ENCODE measurements at regions not wholly inside any gene's neighbourhood (a gene's known extent, or its start where the extent isn't known, plus 50 kb on each side); places are given as distances from the start of the nearest gene placed in this dataset.

DNA sequence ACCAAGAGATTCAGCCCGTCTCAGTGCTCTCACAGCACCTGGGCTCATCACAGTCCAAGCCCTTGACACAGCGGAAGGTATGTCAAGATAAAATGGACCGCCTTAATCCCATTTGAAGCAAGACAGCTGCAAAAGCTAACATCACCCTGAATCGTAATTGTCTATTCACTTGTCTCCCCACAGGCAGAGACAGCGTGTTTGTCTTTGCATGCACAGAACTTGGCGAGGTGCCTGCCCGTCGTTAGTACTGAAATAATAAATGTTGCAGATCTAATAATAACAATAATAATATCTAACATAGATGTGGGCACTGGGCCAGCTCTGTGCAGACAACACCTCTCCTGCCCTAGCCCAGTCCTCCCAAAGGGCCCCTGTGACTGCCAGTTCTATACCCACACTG lies 271.7 kb downstream of the NPHP4 start:
- intact Hi-C loops (cut with micrococcal nuclease) = no loop called here
- Mint-ChIP-seq H3K27me3 (no peaks in the 10 kb centered on the region), H3K27ac (no peak overlapping the region), H3K9me3 (no peaks in the 10 kb centered on the region), H3K4me1 (ENCODE audit: low read depth) (no peaks in the 10 kb centered on the region), H3K36me3 (ENCODE audit: low read depth) (no peaks in the 10 kb centered on the region), H3K4me3 (no peak overlapping the region)
- ChIA-PET POLR2A (no interaction called here), CTCF (interaction anchor here (0.9 kb wide), 1 partner anchor 25 kb away, joined by 4 read pairs; no protein-coding TSS in a partner anchor)
- ATAC-seq (no peak), DNase-seq (no peak)
- TF ChIP-seq, protein P1, sequence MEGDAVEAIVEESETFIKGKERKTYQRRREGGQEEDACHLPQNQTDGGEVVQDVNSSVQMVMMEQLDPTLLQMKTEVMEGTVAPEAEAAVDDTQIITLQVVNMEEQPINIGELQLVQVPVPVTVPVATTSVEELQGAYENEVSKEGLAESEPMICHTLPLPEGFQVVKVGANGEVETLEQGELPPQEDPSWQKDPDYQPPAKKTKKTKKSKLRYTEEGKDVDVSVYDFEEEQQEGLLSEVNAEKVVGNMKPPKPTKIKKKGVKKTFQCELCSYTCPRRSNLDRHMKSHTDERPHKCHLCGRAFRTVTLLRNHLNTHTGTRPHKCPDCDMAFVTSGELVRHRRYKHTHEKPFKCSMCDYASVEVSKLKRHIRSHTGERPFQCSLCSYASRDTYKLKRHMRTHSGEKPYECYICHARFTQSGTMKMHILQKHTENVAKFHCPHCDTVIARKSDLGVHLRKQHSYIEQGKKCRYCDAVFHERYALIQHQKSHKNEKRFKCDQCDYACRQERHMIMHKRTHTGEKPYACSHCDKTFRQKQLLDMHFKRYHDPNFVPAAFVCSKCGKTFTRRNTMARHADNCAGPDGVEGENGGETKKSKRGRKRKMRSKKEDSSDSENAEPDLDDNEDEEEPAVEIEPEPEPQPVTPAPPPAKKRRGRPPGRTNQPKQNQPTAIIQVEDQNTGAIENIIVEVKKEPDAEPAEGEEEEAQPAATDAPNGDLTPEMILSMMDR (IDR thresholded peaks at IDR 0.05) = no peak

DNA sequence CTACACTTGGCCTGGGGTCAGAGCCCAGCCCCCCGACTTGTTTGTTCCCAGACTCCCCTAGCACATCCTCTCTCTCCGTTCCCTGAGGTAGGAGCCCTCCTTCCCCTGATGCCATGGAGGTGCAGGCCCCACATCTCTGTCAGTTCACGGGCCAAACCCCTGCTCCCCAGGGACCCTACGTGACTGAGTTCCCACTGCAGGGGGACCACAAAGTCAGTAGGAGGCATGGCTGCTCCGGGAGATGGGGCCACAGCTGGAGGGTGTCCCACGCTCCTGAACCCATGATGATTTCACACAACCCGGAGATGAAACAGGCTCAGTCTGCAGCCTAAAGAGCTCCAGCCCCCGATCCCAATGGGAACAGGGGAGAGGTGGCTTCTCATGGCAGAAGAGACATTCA lies 272.2 kb downstream of the NPHP4 start:
- Mint-ChIP-seq H3K36me3 (ENCODE audit: low read depth) (no peaks in the 10 kb centered on the region), H3K4me3 (no peak overlapping the region), H3K4me1 (ENCODE audit: low read depth) (no peaks in the 10 kb centered on the region), H3K27ac (no peak overlapping the region), H3K9me3 (no peaks in the 10 kb centered on the region), H3K27me3 (no peaks in the 10 kb centered on the region)
- ChIA-PET POLR2A (no interaction called here), CTCF (interaction anchor here (0.9 kb wide), 1 partner anchor 26 kb away, joined by 4 read pairs; no protein-coding TSS in a partner anchor)
- no peak for DNase-seq
- no peak for ATAC-seq
- intact Hi-C loops (cut with micrococcal nuclease) = no loop called here
- TF ChIP-seq, protein P1 (IDR thresholded peaks at IDR 0.05) = no peak

DNA sequence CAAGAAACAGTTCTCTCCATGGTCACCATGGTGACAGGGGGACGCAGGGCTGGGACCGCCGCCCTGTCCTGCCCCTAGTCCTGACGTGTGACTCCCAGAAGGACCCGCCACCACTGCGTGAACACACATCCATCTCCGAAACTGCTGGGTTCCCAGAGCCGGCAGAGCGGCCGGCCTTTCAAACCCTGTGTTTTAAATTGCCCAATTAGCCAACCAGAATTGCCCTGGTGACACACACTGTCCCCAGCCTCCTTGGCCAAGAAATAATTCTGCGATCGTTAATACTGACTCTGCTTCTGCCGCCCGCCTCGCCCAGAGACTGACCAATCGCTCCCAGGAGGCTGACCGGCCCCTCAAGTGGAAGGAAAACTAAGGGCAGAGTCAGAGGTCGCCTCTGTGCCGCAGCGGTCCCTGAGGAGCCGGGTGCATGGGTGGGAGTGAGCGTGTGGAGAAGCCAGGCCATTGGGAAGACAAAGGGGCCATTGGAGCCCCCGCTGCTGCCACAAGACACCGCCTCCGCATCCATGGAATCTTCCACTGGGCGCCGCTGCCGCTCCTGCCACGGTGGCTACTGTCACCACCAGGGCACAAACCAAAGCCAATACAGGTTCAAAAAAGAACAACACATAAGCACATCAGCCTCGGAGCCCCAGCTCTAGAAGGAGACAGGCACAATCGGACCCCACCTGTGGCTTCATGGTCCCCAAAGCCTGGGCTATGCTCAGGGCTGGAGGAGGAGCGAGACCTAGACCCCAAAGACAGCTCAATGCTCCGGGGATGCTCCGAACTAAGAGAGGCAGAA lies 273.2 kb downstream of the NPHP4 start:
- no peak overlapping the region for H3K4me3 Mint-ChIP-seq
- no peaks in the 10 kb centered on the region for H3K36me3 Mint-ChIP-seq (ENCODE audit: low read depth)
- H3K27me3 Mint-ChIP-seq = no peaks in the 10 kb centered on the region
- TF ChIP-seq, protein P1 (IDR thresholded peaks at IDR 0.05) = no peak
- DNase-seq (no peak), ATAC-seq (no peak)
- CTCF ChIA-PET = no interaction called here
- H3K4me1 Mint-ChIP-seq (ENCODE audit: low read depth) = no peaks in the 10 kb centered on the region
- POLR2A ChIA-PET = no interaction called here
- peaks cover 4% of the 10 kb centered on the region for H3K9me3 Mint-ChIP-seq
- no peak overlapping the region for H3K27ac Mint-ChIP-seq
- intact Hi-C loops (cut with micrococcal nuclease) = no loop called here

DNA sequence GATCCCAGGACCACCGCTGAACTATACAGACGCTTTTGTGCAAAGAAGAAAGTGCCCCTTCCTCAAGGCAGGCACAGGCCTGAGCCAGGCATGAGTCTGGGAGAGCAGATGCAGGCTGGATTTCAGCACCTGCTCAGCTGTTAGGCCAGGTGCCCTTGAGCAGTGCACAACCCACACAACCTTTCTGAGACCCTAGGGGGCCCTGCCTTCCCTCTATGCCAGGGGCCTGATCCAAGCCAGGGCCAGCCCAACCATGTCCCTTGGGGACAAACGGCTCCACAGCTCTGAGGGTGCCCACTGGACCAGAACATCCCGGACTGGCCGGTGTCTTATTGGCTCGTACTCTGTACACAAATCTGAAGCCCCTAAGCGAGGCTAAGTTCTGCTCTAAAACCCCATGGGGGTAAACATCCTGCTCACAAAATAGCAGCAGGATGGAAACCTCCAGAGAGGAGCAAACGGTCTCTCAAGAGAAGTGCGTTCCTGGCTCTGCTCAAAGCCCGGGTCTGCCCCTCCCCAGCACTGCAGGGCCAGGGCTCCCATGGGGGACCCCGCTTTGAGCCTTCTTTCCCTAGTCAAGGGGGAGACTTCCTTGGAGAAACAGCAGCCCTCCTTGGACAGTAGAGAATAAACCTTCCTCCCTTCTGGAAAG lies 275.1 kb downstream of the NPHP4 start:
- POLR2A ChIA-PET = no interaction called here
- H3K27ac Mint-ChIP-seq = no peak overlapping the region
- intact Hi-C loops (cut with micrococcal nuclease) = no loop called here
- no peak overlapping the region for H3K4me3 Mint-ChIP-seq
- ATAC-seq (no peak), DNase-seq (no peak)
- peaks cover 4% of the 10 kb centered on the region for H3K9me3 Mint-ChIP-seq
- CTCF ChIA-PET = no interaction called here
- TF ChIP-seq, protein P1 (IDR thresholded peaks at IDR 0.05) = no peak
- no peaks in the 10 kb centered on the region for H3K27me3 Mint-ChIP-seq
- H3K4me1 Mint-ChIP-seq (ENCODE audit: low read depth) = no peaks in the 10 kb centered on the region
- H3K36me3 Mint-ChIP-seq (ENCODE audit: low read depth) = no peaks in the 10 kb centered on the region

DNA sequence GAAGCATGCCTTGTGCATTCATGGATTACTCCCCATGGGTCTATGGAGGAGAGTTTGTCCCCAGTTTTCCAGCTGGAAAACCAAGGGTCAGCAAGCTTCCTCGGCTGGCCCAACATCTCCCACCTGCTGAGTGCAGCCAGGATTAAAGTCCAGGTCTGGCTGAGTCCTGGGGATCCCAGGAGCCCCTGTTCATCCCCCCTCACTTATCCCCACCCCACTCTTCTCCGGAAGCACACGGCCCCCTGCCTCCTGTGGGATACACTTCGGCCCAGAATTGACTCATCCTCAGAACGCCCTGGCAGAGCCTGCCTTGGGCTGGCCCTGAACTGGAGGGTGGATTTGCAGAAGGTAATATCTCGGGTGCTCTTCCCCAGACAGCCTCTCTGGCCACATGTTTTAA lies 276.1 kb downstream of the NPHP4 start:
- Mint-ChIP-seq H3K36me3 (ENCODE audit: low read depth) (no peaks in the 10 kb centered on the region), H3K27me3 (no peaks in the 10 kb centered on the region), H3K27ac (no peak overlapping the region), H3K4me3 (no peak overlapping the region), H3K4me1 (ENCODE audit: low read depth) (no peaks in the 10 kb centered on the region), H3K9me3 (peaks cover 4% of the 10 kb centered on the region)
- intact Hi-C loops (cut with micrococcal nuclease) = no loop called here
- POLR2A ChIA-PET = no interaction called here
- CTCF ChIA-PET = interaction anchor here (1.0 kb wide), 1 partner anchor 45 kb away, joined by 3 read pairs; no protein-coding TSS in a partner anchor
- TF ChIP-seq, protein P1 (IDR thresholded peaks at IDR 0.05) = no peak
- DNase-seq = no peak
- ATAC-seq = no peak

Data from activated CD8-positive, alpha-beta T cell treated with anti-CD3 and anti-CD28 coated beads for 36 hours (primary cell).